T-cell (primary cell): ENCODE measurements at regions not wholly inside any gene's neighbourhood (a gene's known extent, or its start where the extent isn't known, plus 50 kb on each side); places are given as distances from the start of the nearest gene placed in this dataset.
"Not testable (repeated sequence)": the region's sequence is repeated elsewhere in the genome, so short reads cannot be mapped to it uniquely, and the experiment has no call there.

Experiments
- ATAC-seq, 4 experiments: fragments of 200-7000 bp in 3 of 4; fragments of 150-1000 bp in 1 of 4; cut with Tn5 transposase; replicated peaks in 1 of 4; 1 replicate in 3 of 4; 2 replicates in 1 of 4; pipeline ENCODE4 v1.10.0; 2021; ENCODE audit warnings: moderate library complexity in 3 of 4, mild to moderate bottlenecking in 2 of 4, moderate number of reproducible peaks in 1 of 4
- CTCF ChIA-PET, 2 donors: fragments of 300-600 bp; sonication (Branson Sonifier 250); formaldehyde crosslinking; loops; one replicate each; lab custom pipeline; 2022; ENCODE audit warnings: antibody characterized with exemption in 2 of 2; lab: Charles Lee
- POLR2A ChIA-PET, 2 donors: fragments of 300-600 bp; sonication (Branson Sonifier 250); formaldehyde crosslinking; loops; one replicate each; lab custom pipeline; 2022; ENCODE audit warnings: antibody characterized with exemption in 2 of 2; lab: Charles Lee
- DNase-seq, 35 experiments: peaks; one replicate each; pipeline versions ENCODE4 v3.0.0 to v3.0.0-alpha.2; 2013 to 2023
- H3K27ac ChIP-seq: one replicate; pipeline ENCODE4 v1.5.1; 2013; ENCODE audit warnings: low read length
- H3K27me3 ChIP-seq, 2 experiments: replicated peaks in 1 of 2; 1 replicate in 1 of 2; 2 replicates in 1 of 2; pipeline versions ENCODE4 v1.6.1 to v1.7.0; 2013; ENCODE audit warnings: low read length in 1 of 2, mixed read lengths in 1 of 2; ENCODE audit not compliant: control insufficient read depth in 2 of 2, insufficient read depth in 2 of 2; ENCODE audit errors: extremely low read depth in 1 of 2
- H3K36me3 ChIP-seq, 2 donors: 1 replicate in 1 of 2; 2 replicates in 1 of 2; pipeline versions ENCODE4 v1.6.1 to v1.7.0; 2013; ENCODE audit warnings: low read length in 1 of 2; ENCODE audit not compliant: control insufficient read depth in 2 of 2, insufficient read depth in 1 of 2; ENCODE audit errors: extremely low read depth in 1 of 2
- H3K4me1 ChIP-seq, 2 experiments: 1 replicate in 1 of 2; 2 replicates in 1 of 2; pipeline versions ENCODE4 v1.6.1 to v1.7.0; 2013; ENCODE audit warnings: low read length in 2 of 2, mixed read lengths in 1 of 2; ENCODE audit not compliant: insufficient read depth in 2 of 2, control insufficient read depth in 1 of 2; ENCODE audit errors: extremely low read depth in 1 of 2
- H3K4me3 ChIP-seq, 2 donors: 1 replicate in 1 of 2; 2 replicates in 1 of 2; pipeline versions ENCODE4 v1.5.1 to v1.7.0; 2013; ENCODE audit warnings: mild to moderate bottlenecking in 2 of 2, low read length in 1 of 2, moderate library complexity in 1 of 2; ENCODE audit not compliant: control insufficient read depth in 1 of 2; ENCODE audit errors: extremely low read depth in 1 of 2
- H3K9me3 ChIP-seq: 2 replicates; pipeline ENCODE4 v1.7.0; 2013
- H3K27ac Mint-ChIP-seq, 2 donors: one replicate each; pipeline ENCODE4 v1.8.0; 2020 to 2021; ENCODE audit warnings: mild to moderate bottlenecking in 2 of 2, mixed read lengths in 2 of 2
- H3K27me3 Mint-ChIP-seq, 2 donors: one replicate each; pipeline ENCODE4 v1.8.0; 2021 to 2022; ENCODE audit warnings: mixed read lengths in 2 of 2
- H3K36me3 Mint-ChIP-seq: one replicate; pipeline ENCODE4 v1.8.0; 2021; ENCODE audit warnings: mixed read lengths
- H3K4me1 Mint-ChIP-seq, 3 donors: one replicate each; pipeline ENCODE4 v1.8.0; 2020 to 2022; ENCODE audit warnings: mixed read lengths in 3 of 3, mild to moderate bottlenecking in 1 of 3
- H3K4me3 Mint-ChIP-seq, 3 donors: one replicate each; pipeline ENCODE4 v1.8.0; 2020 to 2022; ENCODE audit warnings: mild to moderate bottlenecking in 3 of 3, mixed read lengths in 3 of 3, moderate library complexity in 3 of 3
- H3K9me3 Mint-ChIP-seq, 3 donors: one replicate each; pipeline ENCODE4 v1.8.0; 2020 to 2022; ENCODE audit warnings: mixed read lengths in 3 of 3
- WGBS: methylation state at CpG from one replicate; pipeline ENCODE4 v1.1.5; 2013; ENCODE audit warnings: missing lambda C conversion rate; ENCODE audit not compliant: insufficient coverage; 5-methylcytosine and 5-hydroxymethylcytosine counted together

DNA sequence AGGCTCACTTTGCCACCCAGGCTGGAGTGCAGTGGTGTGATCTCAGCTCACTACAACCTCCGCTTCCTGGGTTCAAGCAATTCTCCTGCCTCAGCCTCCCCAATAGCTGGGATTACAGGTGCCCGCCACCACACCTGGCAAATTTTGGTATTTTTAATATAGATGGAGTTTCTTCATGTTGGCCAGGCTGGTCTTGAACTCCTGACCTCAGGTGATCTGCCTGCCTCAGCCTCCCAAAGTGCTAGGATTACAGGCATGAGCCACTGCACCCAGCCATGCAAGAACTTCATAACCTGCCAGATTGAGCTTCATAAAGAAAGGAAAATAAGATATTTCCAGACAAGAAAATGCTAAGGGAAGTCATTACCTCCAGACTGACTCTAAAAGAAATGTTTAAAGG is 4467.2 kb upstream of the OR11H1 start:
- 83% methylated on average over 1 of the region's 2 CpGs for WGBS
- H3K4me1 Mint-ChIP-seq, H3K4me3 ChIP-seq, H3K4me3 Mint-ChIP-seq, H3K4me1 ChIP-seq, ATAC-seq, H3K9me3 ChIP-seq, H3K36me3 Mint-ChIP-seq, H3K36me3 ChIP-seq, DNase-seq, CTCF ChIA-PET, H3K27ac Mint-ChIP-seq, H3K27me3 ChIP-seq, H3K27me3 Mint-ChIP-seq, H3K27ac ChIP-seq, POLR2A ChIA-PET: not testable (repeated sequence)
- peaks cover 42 to 61% (median 56%) of the 10 kb centered on the region in 3 donors for H3K9me3 Mint-ChIP-seq

DNA sequence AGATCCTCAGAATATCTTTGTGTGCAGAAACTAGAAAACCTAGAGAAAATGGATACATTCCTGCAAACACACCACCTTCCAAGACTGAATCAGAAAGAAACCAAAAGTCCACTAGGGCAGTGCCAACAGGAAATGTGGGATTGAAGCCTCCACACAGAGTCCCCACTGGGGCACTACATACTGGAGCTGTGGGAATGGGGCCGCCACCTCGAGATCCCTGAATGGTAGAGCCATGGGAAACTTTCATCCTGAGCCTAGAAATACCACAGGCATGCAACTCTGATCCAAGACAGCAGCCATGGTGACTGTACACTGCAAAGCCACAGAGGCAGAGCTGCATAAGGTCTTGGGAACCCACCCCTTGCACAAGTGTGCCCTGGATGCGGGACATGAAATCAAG is 4465.5 kb upstream of the OR11H1 start:
- H3K27ac ChIP-seq, H3K36me3 ChIP-seq, H3K27me3 ChIP-seq, ATAC-seq, H3K4me1 ChIP-seq, H3K4me3 ChIP-seq, H3K27ac Mint-ChIP-seq, POLR2A ChIA-PET, H3K9me3 ChIP-seq, H3K36me3 Mint-ChIP-seq, CTCF ChIA-PET, H3K4me3 Mint-ChIP-seq, H3K4me1 Mint-ChIP-seq, DNase-seq, H3K27me3 Mint-ChIP-seq: not testable (repeated sequence)
- peaks cover 53 to 62% (median 62%) of the 10 kb centered on the region in 3 donors for H3K9me3 Mint-ChIP-seq
- 51% methylated on average over 2 of the region's 3 CpGs for WGBS

DNA sequence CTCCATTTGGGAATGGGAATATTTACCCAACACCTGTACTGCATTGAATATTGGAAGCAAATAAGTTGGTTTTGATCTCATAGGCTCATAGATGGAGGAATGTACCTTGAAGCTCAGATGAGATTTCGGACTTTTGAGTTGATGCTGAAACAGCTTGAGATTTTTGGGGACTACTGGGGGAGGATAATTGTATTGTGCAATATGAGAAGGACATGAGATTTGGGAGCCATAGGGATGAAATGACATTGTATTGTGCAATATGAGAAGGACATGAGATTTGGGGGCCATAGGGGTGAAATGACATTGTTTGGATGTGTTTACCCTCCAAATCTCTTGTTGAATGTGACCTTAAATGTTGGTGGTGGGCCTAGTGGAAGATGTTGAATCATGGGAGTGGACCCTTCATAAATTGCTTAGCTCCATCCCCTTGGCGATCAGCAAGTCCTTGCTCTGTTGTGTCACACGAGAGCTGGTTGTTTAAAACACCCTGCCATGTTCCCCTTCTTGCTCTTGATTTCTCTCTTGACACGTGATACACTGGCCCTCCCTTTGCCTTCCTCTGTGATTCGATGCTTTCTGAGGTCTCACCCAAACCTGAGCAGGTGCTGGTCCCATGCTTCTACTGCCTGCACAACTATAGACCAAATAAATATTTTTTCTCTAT is 4464.8 kb upstream of the OR11H1 start:
- H3K27me3 ChIP-seq, H3K27me3 Mint-ChIP-seq, H3K4me1 Mint-ChIP-seq, H3K4me1 ChIP-seq, H3K4me3 Mint-ChIP-seq, CTCF ChIA-PET, H3K36me3 Mint-ChIP-seq, ATAC-seq, H3K27ac Mint-ChIP-seq, H3K4me3 ChIP-seq, POLR2A ChIA-PET, H3K36me3 ChIP-seq, H3K9me3 ChIP-seq, H3K27ac ChIP-seq: not testable (repeated sequence)
- peaks cover 54 to 64% (median 63%) of the 10 kb centered on the region in 3 donors for H3K9me3 Mint-ChIP-seq
- DNase-seq: peak in 1 of 35 experiments; percentile 13
- 28% methylated on average over 3 of the region's 5 CpGs for WGBS

DNA sequence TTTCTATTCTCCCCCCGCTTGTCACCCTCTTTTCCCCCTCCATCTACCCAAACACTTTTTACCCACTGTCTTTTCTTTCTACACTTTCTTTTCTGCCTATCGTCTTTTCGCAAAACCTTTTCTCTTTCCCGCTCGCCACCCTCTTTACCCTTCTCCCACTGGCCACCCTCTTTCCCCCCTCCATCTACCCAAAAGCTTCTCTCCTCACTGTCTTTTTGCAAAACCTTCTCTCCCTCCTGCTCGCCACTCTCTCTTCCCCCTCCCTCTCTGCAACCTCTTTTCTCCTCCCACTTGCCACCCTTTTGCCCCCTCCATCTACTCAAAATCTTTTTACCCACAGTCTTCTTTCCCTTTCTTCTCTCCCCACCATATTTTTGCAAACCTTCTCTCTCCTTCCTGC is 4462.8 kb upstream of the OR11H1 start:
- H3K4me1 Mint-ChIP-seq, CTCF ChIA-PET, H3K27me3 ChIP-seq, H3K36me3 ChIP-seq, H3K4me3 ChIP-seq, H3K9me3 ChIP-seq, H3K36me3 Mint-ChIP-seq, H3K27ac ChIP-seq, H3K27ac Mint-ChIP-seq, POLR2A ChIA-PET, H3K4me3 Mint-ChIP-seq, H3K27me3 Mint-ChIP-seq, DNase-seq, H3K4me1 ChIP-seq, ATAC-seq: not testable (repeated sequence)
- H3K9me3 Mint-ChIP-seq: peaks cover 52 to 59% (median 59%) of the 10 kb centered on the region in 3 donors
- 78% methylated on average over 6 of the region's 6 CpGs for WGBS

DNA sequence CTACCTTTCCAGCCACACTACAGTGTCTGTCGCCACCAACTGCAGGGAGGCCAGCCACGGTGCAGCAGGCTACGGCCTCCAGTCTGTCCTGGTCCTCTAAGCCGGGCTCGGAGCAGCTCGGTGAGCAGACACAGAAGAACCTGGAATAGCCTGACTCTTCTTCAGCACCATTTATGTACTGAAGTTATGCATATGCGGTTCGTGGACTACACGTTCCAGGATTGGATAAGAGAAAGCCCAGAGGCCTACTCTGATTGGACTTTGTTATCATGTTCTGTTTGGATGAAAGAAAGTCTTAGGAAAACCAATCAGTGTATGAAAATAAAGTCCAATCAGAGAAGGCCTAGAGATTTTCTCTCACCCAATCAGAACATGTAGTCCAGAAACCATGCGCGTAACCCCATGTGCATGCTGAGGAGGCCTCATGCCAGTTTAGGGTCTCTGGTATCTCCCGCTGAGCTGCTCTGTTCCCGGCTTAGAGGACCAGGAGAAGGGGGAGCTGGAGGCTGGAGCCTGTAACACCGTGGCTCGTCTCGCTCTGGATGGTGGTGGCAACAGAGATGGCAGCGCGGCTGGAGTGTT is 4462.0 kb upstream of the OR11H1 start:
- H3K9me3 Mint-ChIP-seq: peaks cover 50 to 56% (median 56%) of the 10 kb centered on the region in 3 donors
- 76% methylated on average over 17 of the region's 18 CpGs for WGBS
- DNase-seq, H3K27me3 ChIP-seq, CTCF ChIA-PET, POLR2A ChIA-PET, H3K36me3 ChIP-seq, H3K4me3 Mint-ChIP-seq, H3K4me1 ChIP-seq, H3K27me3 Mint-ChIP-seq, H3K9me3 ChIP-seq, H3K27ac ChIP-seq, H3K4me3 ChIP-seq, H3K36me3 Mint-ChIP-seq, ATAC-seq, H3K4me1 Mint-ChIP-seq, H3K27ac Mint-ChIP-seq: not testable (repeated sequence)

DNA sequence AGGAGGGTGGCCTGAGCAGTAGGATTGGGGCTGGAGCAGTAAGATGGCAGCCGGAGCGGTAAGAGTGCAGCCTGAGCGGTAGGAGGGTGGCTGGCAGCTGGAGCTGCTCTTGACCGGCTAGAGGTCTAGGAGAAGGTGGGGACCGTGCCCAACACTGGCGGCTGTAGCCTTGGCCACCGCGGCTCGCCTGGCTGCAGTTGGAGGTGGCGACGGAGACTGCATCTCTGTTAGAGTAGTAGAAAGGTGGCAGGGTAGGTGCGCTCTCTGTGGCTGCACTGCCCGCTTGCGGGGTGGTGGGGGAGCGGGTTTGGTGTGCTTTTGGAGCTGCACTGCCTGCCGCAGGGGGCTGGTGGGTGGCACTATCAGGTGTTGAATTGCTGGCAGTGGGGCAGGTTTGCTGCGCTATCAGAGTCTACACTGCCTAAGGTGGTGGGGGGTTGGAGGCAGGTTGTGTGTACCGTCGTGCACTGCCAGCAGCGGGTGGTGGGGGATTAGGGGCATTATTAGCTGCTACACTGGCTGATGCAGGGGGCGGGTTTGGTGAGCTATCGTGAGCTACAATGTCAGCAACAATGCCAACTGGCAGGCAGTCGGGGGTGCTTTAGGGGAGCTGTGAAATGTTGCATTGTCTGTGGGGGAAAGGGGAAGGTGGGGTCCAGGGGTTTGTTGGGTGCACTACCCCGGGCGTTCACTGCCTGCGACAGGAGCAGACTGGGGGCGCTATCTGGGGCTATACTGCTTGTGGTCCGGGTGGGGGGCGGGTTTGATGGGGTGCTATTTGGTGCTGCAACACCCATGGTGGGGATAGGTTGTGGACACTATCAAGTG is 4461.3 kb upstream of the OR11H1 start:
- H3K27me3 ChIP-seq: no peaks in the 10 kb centered on the region
- ATAC-seq (peak in 2 of 4 experiments; percentile 27 to 32), DNase-seq (peak in 1 of 35 experiments; percentile 17)
- no peak overlapping the region for H3K4me3 ChIP-seq
- CTCF ChIA-PET: no interaction called here
- no peak overlapping the region for H3K27ac Mint-ChIP-seq
- no peaks in the 10 kb centered on the region for H3K36me3 ChIP-seq
- peaks cover 2% of the 10 kb centered on the region for H3K9me3 ChIP-seq
- no peaks in the 10 kb centered on the region for H3K4me1 ChIP-seq
- 79% methylated on average over 29 of the region's 29 CpGs for WGBS
- POLR2A ChIA-PET: interaction anchor here in 1 of 2 donors (0.6 kb wide), 1 partner anchor 285 kb away, joined by 10 read pairs; no protein-coding TSS in a partner anchor
- no peak overlapping the region for H3K4me3 Mint-ChIP-seq
- no peak overlapping the region for H3K27ac ChIP-seq
- H3K27me3 Mint-ChIP-seq: no peaks in the 10 kb centered on the region
- H3K9me3 Mint-ChIP-seq: peaks cover 47 to 53% (median 51%) of the 10 kb centered on the region in 3 donors
- H3K36me3 Mint-ChIP-seq: peaks cover 4% of the 10 kb centered on the region
- no peaks in the 10 kb centered on the region for H3K4me1 Mint-ChIP-seq
